Glutamatergic neuron (in vitro differentiated cells): ENCODE measurements at regions not wholly inside any gene's neighbourhood (a gene's known extent, or its start where the extent isn't known, plus 50 kb on each side); places are given as distances from the start of the nearest gene placed in this dataset.

Source experiments
- DNase-seq: peaks from one replicate; pipeline ENCODE4 v3.0.0; 2022
- H3K27ac Mint-ChIP-seq: one replicate; pipeline ENCODE4 v1.8.0; 2020; ENCODE audit warnings: mild to moderate bottlenecking, mixed read lengths, inconsistent platforms; ENCODE audit not compliant: unreplicated experiment
- H3K27me3 Mint-ChIP-seq: one replicate; pipeline ENCODE4 v1.8.0; 2020; ENCODE audit warnings: mild to moderate bottlenecking, moderate library complexity, mixed read lengths, inconsistent platforms; ENCODE audit not compliant: unreplicated experiment
- H3K36me3 Mint-ChIP-seq: one replicate; pipeline ENCODE4 v1.8.0; 2020; ENCODE audit warnings: mild to moderate bottlenecking, mixed read lengths, inconsistent platforms; ENCODE audit not compliant: unreplicated experiment
- H3K4me1 Mint-ChIP-seq: one replicate; pipeline ENCODE4 v1.8.0; 2020; ENCODE audit warnings: mild to moderate bottlenecking, low read depth, mixed read lengths, inconsistent platforms; ENCODE audit not compliant: unreplicated experiment
- H3K4me3 Mint-ChIP-seq: one replicate; pipeline ENCODE4 v1.8.0; 2020; ENCODE audit warnings: mild to moderate bottlenecking, mixed read lengths, inconsistent platforms; ENCODE audit not compliant: unreplicated experiment
- H3K9me3 Mint-ChIP-seq: one replicate; pipeline ENCODE4 v1.8.0; 2020; ENCODE audit warnings: mild to moderate bottlenecking, moderate library complexity, mixed read lengths, inconsistent platforms; ENCODE audit not compliant: unreplicated experiment
- CTCF ChIP-seq: fragments of 200-600 bp; sonication (generic); IDR thresholded peaks from one replicate; pipeline ENCODE4 v1.5.0; 2021; ENCODE audit not compliant: partially characterized antibody, unreplicated experiment

GRCh38 chr2:195495966-195496365 lies 161.1 kb upstream of the SLC39A10 start:
- Mint-ChIP-seq H3K27me3 (no peaks in the 10 kb centered on the region), H3K4me1 (no peaks in the 10 kb centered on the region), H3K27ac (no peak overlapping the region), H3K9me3 (no peaks in the 10 kb centered on the region), H3K4me3 (no peak overlapping the region), H3K36me3 (no peaks in the 10 kb centered on the region)
- TF ChIP-seq CTCF: no peak
- no peak for DNase-seq

- H3K4me3 Mint-ChIP-seq: no peak overlapping the region
- no peaks in the 10 kb centered on the region for H3K9me3 Mint-ChIP-seq
- DNase-seq: no peak
- TF ChIP-seq CTCF: no peak
- H3K27me3 Mint-ChIP-seq: no peaks in the 10 kb centered on the region
- H3K27ac Mint-ChIP-seq: no peak overlapping the region
- no peaks in the 10 kb centered on the region for H3K36me3 Mint-ChIP-seq
- H3K4me1 Mint-ChIP-seq: no peaks in the 10 kb centered on the region
Measured at GRCh38 chr2:195495351-195495750, 161.7 kb upstream of the SLC39A10 start.

GRCh38 chr2:195494451-195494850 lies 162.6 kb upstream of the SLC39A10 start:
- TF ChIP-seq CTCF: no peak
- Mint-ChIP-seq H3K4me1 (no peaks in the 10 kb centered on the region), H3K9me3 (no peaks in the 10 kb centered on the region), H3K27me3 (no peaks in the 10 kb centered on the region), H3K27ac (no peak overlapping the region), H3K4me3 (no peak overlapping the region), H3K36me3 (no peaks in the 10 kb centered on the region)
- DNase-seq: no peak

GRCh38 chr2:195493416-195493815 lies 163.6 kb upstream of the SLC39A10 start:
- TF ChIP-seq CTCF: no peak
- Mint-ChIP-seq H3K36me3 (no peaks in the 10 kb centered on the region), H3K9me3 (no peaks in the 10 kb centered on the region), H3K27me3 (no peaks in the 10 kb centered on the region), H3K27ac (no peak overlapping the region), H3K4me3 (no peak overlapping the region), H3K4me1 (no peaks in the 10 kb centered on the region)
- DNase-seq: no peak

GRCh38 chr2:195490319-195490718 lies 166.7 kb upstream of the SLC39A10 start:
- DNase-seq: no peak
- no peaks in the 10 kb centered on the region for H3K9me3 Mint-ChIP-seq
- no peaks in the 10 kb centered on the region for H3K36me3 Mint-ChIP-seq
- H3K4me1 Mint-ChIP-seq: peaks cover 3% of the 10 kb centered on the region
- no peaks in the 10 kb centered on the region for H3K27me3 Mint-ChIP-seq
- no peak for TF ChIP-seq CTCF
- no peak overlapping the region for H3K27ac Mint-ChIP-seq
- no peak overlapping the region for H3K4me3 Mint-ChIP-seq
